OCI-LY1 (cell line): ENCODE measurements at regions not wholly inside any gene's neighbourhood (a gene's known extent, or its start where the extent isn't known, plus 50 kb on each side); places are given as distances from the start of the nearest gene placed in this dataset.

Experiments used
- H2AFZ ChIP-seq: fragments of 200-600 bp; sonication (generic), shearing (Covaris generic); 2 replicates; pipeline ENCODE4 v1.6.0; 2014; ENCODE audit warnings: antibody characterized with exemption, mild to moderate bottlenecking, low read length
- H3F3A ChIP-seq: fragments of 200-600 bp; sonication (generic), shearing (Covaris generic); 2 replicates; pipeline ENCODE4 v1.6.0; 2014; ENCODE audit warnings: mild to moderate bottlenecking, antibody characterized with exemption, low read length, moderate library complexity; ENCODE audit not compliant: insufficient read depth
- H3K27ac ChIP-seq: fragments of 200-600 bp; sonication (generic); 2 replicates; pipeline ENCODE4 v1.5.1; 2014; ENCODE audit warnings: low read length, mixed run types, mild to moderate bottlenecking, low read depth; ENCODE audit not compliant: poor library complexity, severe bottlenecking
- H3K27me3 ChIP-seq: fragments of 200-600 bp; sonication (generic); 2 replicates; pipeline ENCODE4 v1.6.0; 2014; ENCODE audit warnings: antibody characterized with exemption, mild to moderate bottlenecking, low read length, moderate library complexity; ENCODE audit not compliant: insufficient read depth
- H3K36me3 ChIP-seq: fragments of 200-600 bp; sonication (generic); 2 replicates; pipeline ENCODE4 v1.6.1; 2014; ENCODE audit warnings: mild to moderate bottlenecking, antibody characterized with exemption, low read length, moderate library complexity, mixed read lengths; ENCODE audit not compliant: insufficient read depth
- H3K4me1 ChIP-seq: fragments of 200-600 bp; sonication (generic); 2 replicates; pipeline ENCODE4 v1.5.1; 2014; ENCODE audit warnings: mild to moderate bottlenecking, low read length, moderate library complexity; ENCODE audit not compliant: insufficient read depth, severe bottlenecking
- H3K4me2 ChIP-seq: fragments of 200-600 bp; sonication (generic), shearing (Covaris generic); 2 replicates; pipeline ENCODE4 v1.6.1; 2014; ENCODE audit warnings: low read length
- H3K4me3 ChIP-seq: fragments of 200-600 bp; sonication (generic); 2 replicates; pipeline ENCODE4 v1.5.1; 2014; ENCODE audit warnings: low read length, low read depth, mild to moderate bottlenecking, mixed read lengths; ENCODE audit not compliant: poor library complexity, severe bottlenecking
- H3K79me2 ChIP-seq: fragments of 200-600 bp; shearing (Covaris generic); 2 replicates; pipeline ENCODE4 v1.6.1; 2016; ENCODE audit warnings: mixed run types, low read length, mixed read lengths; ENCODE audit not compliant: insufficient read depth
- H3K9ac ChIP-seq: fragments of 200-600 bp; sonication (generic), shearing (Covaris generic); 2 replicates; pipeline ENCODE4 v1.6.1; 2014; ENCODE audit warnings: mild to moderate bottlenecking, low read length, mixed read lengths
- H3K9me2 ChIP-seq: fragments of 200-600 bp; sonication (generic), shearing (Covaris generic); 2 replicates; pipeline ENCODE4 v1.6.1; 2014; ENCODE audit warnings: low read depth, mild to moderate bottlenecking, low read length, mixed read lengths
- H3K9me3 ChIP-seq: fragments of 200-600 bp; shearing (Covaris generic); 2 replicates; pipeline ENCODE4 v1.6.1; 2014; ENCODE audit warnings: low read length, mixed read lengths
- H4K20me1 ChIP-seq: fragments of 200-600 bp; sonication (generic), shearing (Covaris generic); 2 replicates; pipeline ENCODE4 v1.6.0; 2016; ENCODE audit warnings: mild to moderate bottlenecking, low read length; ENCODE audit not compliant: insufficient read depth
- CTCF ChIP-seq: fragments of 200-600 bp; sonication (generic), shearing (Covaris generic); IDR thresholded peaks from 2 replicates; pipeline ENCODE4 v1.5.1; 2017; ENCODE audit warnings: mild to moderate bottlenecking, antibody characterized with exemption, low read length, moderate library complexity, mixed read lengths
- EZH2 ChIP-seq: fragments of 200-600 bp; sonication (generic), shearing (Covaris generic); IDR thresholded peaks from 2 replicates; pipeline ENCODE4 v1.8.0; 2017; ENCODE audit warnings: borderline replicate concordance, mixed run types, mild to moderate bottlenecking, antibody characterized with exemption, low read length, moderate library complexity, mixed read lengths

- Histone ChIP-seq H3K27ac (no peak overlapping the region), H3K9ac (no peak overlapping the region), H3K36me3 (no peaks in the 10 kb centered on the region), H3K79me2 (no peaks in the 10 kb centered on the region), H3K9me3 (no peaks in the 10 kb centered on the region), H3K4me2 (no peak overlapping the region), H3K9me2 (no peaks in the 10 kb centered on the region), H2AFZ (no peak overlapping the region), H3K4me1 (no peaks in the 10 kb centered on the region), H3K27me3 (no peaks in the 10 kb centered on the region), H4K20me1 (no peaks in the 10 kb centered on the region), H3K4me3 (no peak overlapping the region), H3F3A (no peaks in the 10 kb centered on the region)
- TF ChIP-seq EZH2 (no peak), CTCF (no peak)
Measured at GRCh38 chrX:99371976-99372595, 1038.0 kb downstream of the PCDH19 start.

GRCh38 chrX:99353412-99353811, 1056.7 kb downstream of the PCDH19 start:
- Histone ChIP-seq H3K4me3 (no peak overlapping the region), H3F3A (no peaks in the 10 kb centered on the region), H4K20me1 (no peaks in the 10 kb centered on the region), H3K4me2 (no peak overlapping the region), H3K9ac (no peak overlapping the region), H3K79me2 (no peaks in the 10 kb centered on the region), H3K4me1 (no peaks in the 10 kb centered on the region), H3K27me3 (no peaks in the 10 kb centered on the region), H3K36me3 (no peaks in the 10 kb centered on the region), H3K9me3 (no peaks in the 10 kb centered on the region), H3K27ac (no peak overlapping the region), H3K9me2 (no peaks in the 10 kb centered on the region), H2AFZ (no peak overlapping the region)
- TF ChIP-seq EZH2 (no peak), CTCF (no peak)

- no peaks in the 10 kb centered on the region for H3K79me2 ChIP-seq
- TF ChIP-seq CTCF = no peak
- no peak for TF ChIP-seq EZH2
- no peaks in the 10 kb centered on the region for H3F3A ChIP-seq
- no peak overlapping the region for H3K9ac ChIP-seq
- H3K4me3 ChIP-seq = no peak overlapping the region
- no peak overlapping the region for H3K4me2 ChIP-seq
- no peaks in the 10 kb centered on the region for H4K20me1 ChIP-seq
- H3K9me3 ChIP-seq = no peaks in the 10 kb centered on the region
- H3K9me2 ChIP-seq = no peaks in the 10 kb centered on the region
- no peaks in the 10 kb centered on the region for H3K4me1 ChIP-seq
- no peaks in the 10 kb centered on the region for H3K36me3 ChIP-seq
- H3K27me3 ChIP-seq = no peaks in the 10 kb centered on the region
- no peak overlapping the region for H3K27ac ChIP-seq
- H2AFZ ChIP-seq = no peak overlapping the region
Measured at GRCh38 chrX:99348256-99348655, 1061.8 kb downstream of the PCDH19 start.
